OCI-LY7 (cell line): ENCODE measurements at regions not wholly inside any gene's neighbourhood (a gene's known extent, or its start where the extent isn't known, plus 50 kb on each side); places are given as distances from the start of the nearest gene placed in this dataset.

Experiments used
- BruUV-seq: library from RNA; stranded (reverse); fragments of 400-500 nt; replicated peaks from 2 replicates; lab custom pipeline; 2021; lab: Mats Ljungman, UMichigan
- CTCF ChIA-PET: fragments of 300-600 bp; sonication (Branson Sonifier 250); formaldehyde crosslinking; loops from one replicate; lab custom pipeline; 2022; ENCODE audit warnings: antibody characterized with exemption; ENCODE audit not compliant: unreplicated experiment; lab: Charles Lee
- POLR2A ChIA-PET: fragments of 300-600 bp; sonication (Branson Sonifier 250); formaldehyde crosslinking; loops from one replicate; lab custom pipeline; 2022; ENCODE audit warnings: antibody characterized with exemption; lab: Charles Lee
- DNase-seq: peaks from one replicate; pipeline ENCODE4 v3.0.0-alpha.2; 2015; ENCODE audit warnings: low spot score
- H2AFZ ChIP-seq: fragments of 200-600 bp; sonication (generic), shearing (Covaris generic); 2 replicates; pipeline ENCODE4 v1.6.1; 2014; ENCODE audit warnings: mild to moderate bottlenecking, antibody characterized with exemption, low read length, moderate library complexity
- H3K27ac ChIP-seq: fragments of 200-600 bp; sonication (generic); 2 replicates; pipeline ENCODE4 v1.5.1; 2014; ENCODE audit warnings: mixed run types, low read depth, mild to moderate bottlenecking, moderate library complexity, low read length, inconsistent platforms; ENCODE audit not compliant: poor library complexity, severe bottlenecking
- H3K36me3 ChIP-seq: fragments of 200-600 bp; sonication (generic); 2 replicates; pipeline ENCODE4 v1.6.1; 2014; ENCODE audit warnings: mild to moderate bottlenecking, antibody characterized with exemption, low read length, moderate library complexity, mixed read lengths; ENCODE audit not compliant: insufficient read depth
- H3K4me1 ChIP-seq: fragments of 200-600 bp; sonication (generic); 2 replicates; pipeline ENCODE4 v1.5.1; 2014; ENCODE audit warnings: mild to moderate bottlenecking, low read length; ENCODE audit not compliant: insufficient read depth, poor library complexity, severe bottlenecking
- H3K4me2 ChIP-seq: fragments of 200-600 bp; sonication (generic); 2 replicates; pipeline ENCODE4 v1.6.1; 2014; ENCODE audit warnings: mild to moderate bottlenecking, low read length
- H3K4me3 ChIP-seq: fragments of 200-600 bp; sonication (generic); 2 replicates; pipeline ENCODE4 v1.5.1; 2014; ENCODE audit warnings: mild to moderate bottlenecking, low read depth, low read length; ENCODE audit not compliant: poor library complexity, severe bottlenecking
- H3K79me2 ChIP-seq: fragments of 200-600 bp; sonication (generic); 2 replicates; pipeline ENCODE4 v1.6.1; 2016; ENCODE audit warnings: low read depth, mild to moderate bottlenecking, low read length, moderate library complexity, mixed read lengths; ENCODE audit not compliant: insufficient read depth
- H3K9me2 ChIP-seq: fragments of 200-600 bp; sonication (generic); 2 replicates; pipeline ENCODE4 v1.6.1; 2016; ENCODE audit warnings: mild to moderate bottlenecking, low read length, mixed read lengths; ENCODE audit not compliant: insufficient read depth
- H3K9me3 ChIP-seq: fragments of 200-600 bp; sonication (generic); 2 replicates; pipeline ENCODE4 v1.6.1; 2014; ENCODE audit warnings: mild to moderate bottlenecking, mixed run types, low read length, mixed read lengths
- H4K20me1 ChIP-seq: fragments of 200-600 bp; sonication (generic); 2 replicates; pipeline ENCODE4 v1.6.1; 2014; ENCODE audit warnings: mild to moderate bottlenecking, antibody characterized with exemption, low read length, moderate library complexity, mixed read lengths; ENCODE audit not compliant: insufficient read depth
- CTCF ChIP-seq: fragments of 200-600 bp; sonication (generic); conservative IDR thresholded peaks from 2 replicates; pipeline ENCODE4 v1.5.1; 2014; ENCODE audit warnings: mild to moderate bottlenecking, antibody characterized with exemption, low read length, moderate library complexity, mixed read lengths
- EZH2phosphoT487 ChIP-seq: fragments of 200-600 bp; sonication (generic); IDR thresholded peaks from 2 replicates; pipeline ENCODE4 v1.6.1; 2018; ENCODE audit warnings: low read depth, borderline replicate concordance, mild to moderate bottlenecking, mixed run types, antibody characterized with exemption, low read length, moderate library complexity, mixed read lengths
- intact Hi-C: fragments of 100-400 bp; cut with micrococcal nuclease; formaldehyde crosslinking; loops from one replicate; pipeline ENCODE4 v1.10.0; 2022; ENCODE audit not compliant: unreplicated experiment

- BruUV-seq: no TSS peak
- H3K9me3 ChIP-seq: no peaks in the 10 kb centered on the region
- no peak for DNase-seq
- no peaks in the 10 kb centered on the region for H3K36me3 ChIP-seq
- POLR2A ChIA-PET: interaction anchor here (0.6 kb wide), 1 partner anchor 159 kb away, joined by 3 read pairs; no protein-coding TSS in a partner anchor
- H3K9me2 ChIP-seq: no peaks in the 10 kb centered on the region
- H4K20me1 ChIP-seq: no peaks in the 10 kb centered on the region
- intact Hi-C loops: no loop called here
- no peak overlapping the region for H3K27ac ChIP-seq
- H3K4me3 ChIP-seq: no peak overlapping the region
- H3K79me2 ChIP-seq: no peaks in the 10 kb centered on the region
- CTCF ChIA-PET: no interaction called here
- H3K4me2 ChIP-seq: no peak overlapping the region
- TF ChIP-seq CTCF: no peak
- no peak for TF ChIP-seq EZH2phosphoT487
- no peak overlapping the region for H2AFZ ChIP-seq
- H3K4me1 ChIP-seq: no peaks in the 10 kb centered on the region
These were observed 299.4 kb upstream of the SOX4 start for GRCh38 chr6:21294144-21294543.

- H3K4me3 ChIP-seq: no peak overlapping the region
- H3K79me2 ChIP-seq: no peaks in the 10 kb centered on the region
- no peaks in the 10 kb centered on the region for H4K20me1 ChIP-seq
- POLR2A ChIA-PET: no interaction called here
- CTCF ChIA-PET: no interaction called here
- no peaks in the 10 kb centered on the region for H3K36me3 ChIP-seq
- no TSS peak for BruUV-seq
- H3K4me1 ChIP-seq: no peaks in the 10 kb centered on the region
- no peak for DNase-seq
- no peak overlapping the region for H3K27ac ChIP-seq
- H2AFZ ChIP-seq: no peak overlapping the region
- H3K9me2 ChIP-seq: no peaks in the 10 kb centered on the region
- TF ChIP-seq EZH2phosphoT487: no peak
- TF ChIP-seq CTCF: no peak
- intact Hi-C loops: no loop called here
- no peak overlapping the region for H3K4me2 ChIP-seq
- H3K9me3 ChIP-seq: no peaks in the 10 kb centered on the region
These were observed 297.9 kb upstream of the SOX4 start for GRCh38 chr6:21295506-21296240.

- POLR2A ChIA-PET: interaction anchor here (0.6 kb wide), 1 partner anchor 736 kb away, joined by 4 read pairs; no protein-coding TSS in a partner anchor
- Histone ChIP-seq H4K20me1 (no peaks in the 10 kb centered on the region), H3K36me3 (no peaks in the 10 kb centered on the region), H2AFZ (no peak overlapping the region), H3K4me1 (no peaks in the 10 kb centered on the region), H3K4me3 (no peak overlapping the region), H3K79me2 (no peaks in the 10 kb centered on the region), H3K9me3 (no peaks in the 10 kb centered on the region), H3K4me2 (no peak overlapping the region), H3K9me2 (no peaks in the 10 kb centered on the region), H3K27ac (no peak overlapping the region)
- intact Hi-C loops: no loop called here
- no peak for DNase-seq
- BruUV-seq: no TSS peak
- TF ChIP-seq CTCF (no peak), EZH2phosphoT487 (no peak)
- CTCF ChIA-PET: no interaction called here
These were observed 295.9 kb upstream of the SOX4 start for GRCh38 chr6:21297665-21298064.
